Ovary (tissue), 3 donors: ENCODE measurements at regions not wholly inside any gene's neighbourhood (a gene's known extent, or its start where the extent isn't known, plus 50 kb on each side); places are given as distances from the start of the nearest gene placed in this dataset.

ENCODE experiments used
- CTCF ChIP-seq, 3 donors: fragments of 450-650 bp in 2 of 3; fragments of 200-600 bp in 1 of 3; IDR thresholded peaks; one replicate each; pipeline versions ENCODE4 v1.5.1 to v1.8.0; 2016 to 2022; ENCODE audit warnings: antibody characterized with exemption in 3 of 3, mild to moderate bottlenecking in 1 of 3
- POLR2A ChIP-seq: fragments of 450-650 bp; IDR thresholded peaks from one replicate; pipeline ENCODE4 v1.6.1; 2017; ENCODE audit warnings: antibody characterized with exemption, mild to moderate bottlenecking, moderate library complexity
- donor health status: DM: no; HTN: no; CAD: no.

GRCh38 chr14:21997300-21997699, 323.7 kb upstream of the OR4E1 start:
- TF ChIP-seq CTCF (IDR thresholded peaks at IDR 0.05), result no peak
- TF ChIP-seq POLR2A, result no peak
